ENCODE measurements at regions not wholly inside any gene's neighbourhood (a gene's known extent, or its start where the extent isn't known, plus 50 kb on each side); places are given as distances from the start of the nearest gene placed in this dataset.

DNA sequence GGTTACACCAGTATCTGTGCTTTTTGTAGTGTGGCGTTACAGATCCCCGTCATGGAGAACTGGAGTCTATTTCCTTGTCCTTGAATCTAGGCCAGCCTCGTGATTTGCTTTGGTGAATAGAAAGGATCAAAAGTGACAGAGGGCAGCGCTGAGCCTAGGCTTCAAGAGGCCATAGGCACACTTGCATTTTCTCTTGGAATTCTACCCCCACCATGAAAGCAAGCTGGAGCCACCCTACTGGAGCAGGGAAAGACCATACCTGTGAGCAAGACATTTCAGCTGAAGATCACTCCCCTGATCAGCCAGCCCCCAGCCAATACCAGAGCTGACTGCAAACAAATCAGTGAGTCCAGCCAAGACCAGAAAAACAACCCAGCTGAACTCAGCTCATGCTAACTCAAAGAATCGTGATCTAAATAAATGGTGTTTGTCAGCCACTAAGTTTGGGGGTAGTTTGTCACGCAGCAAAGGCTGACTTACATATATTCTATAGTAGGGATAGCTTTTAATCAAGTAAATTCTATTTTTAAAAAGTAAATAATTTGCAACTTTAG is 521.9 kb upstream of the TBX3 start:
- no peak overlapping the region for H2BK120ac ChIP-seq (ENCODE audit: insufficient read depth, low read length, poor library complexity)
- H3K4me2 ChIP-seq (ENCODE audit: low read length) = no peak overlapping the region
- peaks cover 15 to 35% of the 10 kb centered on the region in 2 experiments for H3K4me1 ChIP-seq (ENCODE audit: control insufficient read depth in 1 of 2, insufficient read depth in 2 of 2, low read length in 2 of 2)
- WGBS (ENCODE audit: extremely low coverage, insufficient coverage, insufficient read length) = no CpG with 5 or more reads among the region's 6 CpGs
- H3K9me3 ChIP-seq (ENCODE audit: insufficient read depth, low read depth, low read length) = no peaks in the 10 kb centered on the region
- no peaks in the 10 kb centered on the region for H3K27me3 ChIP-seq (ENCODE audit: insufficient read depth, low read length)
- H3K27ac ChIP-seq (ENCODE audit: low read depth, low read length) = no peak overlapping the region
- H2AK5ac ChIP-seq (ENCODE audit: low read length) = no peak overlapping the region
- no peak overlapping the region for H3K14ac ChIP-seq (ENCODE audit: low read length)
- H2BK5ac ChIP-seq (ENCODE audit: low read depth, low read length, poor library complexity) = no peak overlapping the region
- no peak overlapping the region for H3K4me3 ChIP-seq (ENCODE audit: low read depth, low read length)
- peak overlapping the region; percentile 8 for H4K91ac ChIP-seq (ENCODE audit: low read depth, low read length)
- no peaks in the 10 kb centered on the region for H3K36me3 ChIP-seq (ENCODE audit: control insufficient read depth in 1 of 2, insufficient read depth in 2 of 2, low read length in 2 of 2)
- H4K12ac ChIP-seq (ENCODE audit: low read depth, low read length) = no peak overlapping the region
- no peak overlapping the region for H3K23ac ChIP-seq (ENCODE audit: low read length)
- peaks cover 34% of the 10 kb centered on the region for H3K79me1 ChIP-seq (ENCODE audit: low read length)
- no peak overlapping the region for H4K8ac ChIP-seq (ENCODE audit: low read depth, low read length)
- no peak overlapping the region for H3K18ac ChIP-seq (ENCODE audit: low read length)
- DNase-seq = no peak
- peaks cover 2% of the 10 kb centered on the region for H3K79me2 ChIP-seq (ENCODE audit: control insufficient read depth, insufficient read depth, low read length, poor library complexity)
- no peak overlapping the region for H2AFZ ChIP-seq (ENCODE audit: insufficient read depth, low read length, poor library complexity)
- peak overlapping the region; percentile 1 for H2BK12ac ChIP-seq (ENCODE audit: low read length)
- no peak overlapping the region for H3K4ac ChIP-seq (ENCODE audit: low read depth, low read length)
- H3K9ac ChIP-seq (ENCODE audit: low read length) = no peak overlapping the region

DNA sequence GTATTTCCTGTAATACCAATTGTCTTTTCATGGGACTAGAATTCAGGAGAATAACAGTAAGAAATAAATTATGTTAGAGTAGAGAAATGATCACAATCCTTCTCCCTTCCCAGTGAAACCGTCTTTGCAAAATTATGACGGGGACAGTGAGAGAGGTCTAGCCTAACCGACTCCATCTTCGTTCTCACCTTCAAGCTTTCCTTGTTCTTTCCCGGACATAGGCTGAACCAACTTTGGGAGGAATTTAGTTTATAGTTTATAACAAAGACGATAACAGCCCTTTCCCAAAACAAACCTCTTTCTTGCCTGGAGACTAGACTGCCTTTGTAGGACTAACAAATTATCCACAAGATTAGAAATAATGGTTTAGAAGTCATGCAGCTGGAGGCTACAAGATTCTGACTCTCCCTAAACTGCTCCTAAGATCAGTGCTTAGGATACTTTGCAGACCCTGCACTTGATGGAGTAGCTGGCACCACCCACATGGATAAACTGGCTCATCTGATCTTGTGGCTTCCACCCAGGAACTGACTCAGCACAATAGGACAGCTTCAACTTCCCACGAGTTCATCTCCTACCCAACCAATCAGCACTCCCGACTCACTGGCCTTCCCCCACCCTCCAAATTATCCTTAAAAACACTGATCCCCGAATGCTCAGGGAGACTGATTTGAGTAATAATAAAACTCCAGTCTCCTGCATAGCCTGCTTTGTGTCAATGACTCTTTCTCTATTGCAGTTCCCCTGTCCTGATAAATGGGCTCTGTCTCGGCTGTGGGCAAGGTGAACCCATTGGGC is 521.2 kb upstream of the TBX3 start:
- Histone ChIP-seq H3K9me3 (ENCODE audit: insufficient read depth, low read depth, low read length) (no peaks in the 10 kb centered on the region), H3K9ac (ENCODE audit: low read length) (no peak overlapping the region), H2AK5ac (ENCODE audit: low read length) (no peak overlapping the region), H3K4me3 (ENCODE audit: low read depth, low read length) (no peak overlapping the region), H3K27ac (ENCODE audit: low read depth, low read length) (no peak overlapping the region), H3K23ac (ENCODE audit: low read length) (no peak overlapping the region), H3K79me2 (ENCODE audit: control insufficient read depth, insufficient read depth, low read length, poor library complexity) (peaks cover 2% of the 10 kb centered on the region), H2BK120ac (ENCODE audit: insufficient read depth, low read length, poor library complexity) (no peak overlapping the region), H4K91ac (ENCODE audit: low read depth, low read length) (peak overlapping the region; percentile 8), H2AFZ (ENCODE audit: insufficient read depth, low read length, poor library complexity) (no peak overlapping the region), H3K4me2 (ENCODE audit: low read length) (no peak overlapping the region), H4K12ac (ENCODE audit: low read depth, low read length) (no peak overlapping the region), H3K14ac (ENCODE audit: low read length) (no peak overlapping the region), H4K8ac (ENCODE audit: low read depth, low read length) (no peak overlapping the region), H3K36me3 (ENCODE audit: control insufficient read depth in 1 of 2, insufficient read depth in 2 of 2, low read length in 2 of 2) (no peaks in the 10 kb centered on the region), H3K18ac (ENCODE audit: low read length) (no peak overlapping the region), H2BK12ac (ENCODE audit: low read length) (peak overlapping the region; percentile 62), H3K4me1 (ENCODE audit: control insufficient read depth in 1 of 2, insufficient read depth in 2 of 2, low read length in 2 of 2) (peaks cover 15 to 34% of the 10 kb centered on the region in 2 experiments), H3K27me3 (ENCODE audit: insufficient read depth, low read length) (no peaks in the 10 kb centered on the region), H3K79me1 (ENCODE audit: low read length) (peaks cover 35% of the 10 kb centered on the region), H3K4ac (ENCODE audit: low read depth, low read length) (no peak overlapping the region), H2BK5ac (ENCODE audit: low read depth, low read length, poor library complexity) (no peak overlapping the region)
- no peak for DNase-seq
- WGBS (ENCODE audit: extremely low coverage, insufficient coverage, insufficient read length) = no CpG with 5 or more reads among the region's 10 CpGs

DNA sequence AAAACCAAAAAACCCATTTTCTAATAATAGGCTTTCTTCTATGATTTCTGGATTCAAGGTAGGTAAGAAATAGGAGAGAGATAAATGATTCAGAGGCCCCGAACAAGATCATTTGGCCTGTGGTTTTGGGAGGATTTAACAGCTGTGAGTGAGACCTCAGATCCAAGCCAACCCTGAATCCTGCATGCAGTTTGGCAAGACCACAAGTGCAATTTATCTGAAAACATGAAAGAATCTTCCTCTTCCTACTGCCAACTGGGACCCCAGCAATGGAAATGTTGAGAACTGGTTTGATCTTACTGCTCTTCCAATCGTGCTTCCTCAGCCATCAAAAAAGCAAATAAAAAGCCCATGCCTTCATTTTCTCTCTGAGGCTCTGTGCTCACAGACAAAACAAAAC is 519.7 kb upstream of the TBX3 start:
- Histone ChIP-seq H3K4me3 (ENCODE audit: low read depth, low read length) (no peak overlapping the region), H3K23ac (ENCODE audit: low read length) (no peak overlapping the region), H4K12ac (ENCODE audit: low read depth, low read length) (no peak overlapping the region), H3K9ac (ENCODE audit: low read length) (no peak overlapping the region), H3K9me3 (ENCODE audit: insufficient read depth, low read depth, low read length) (no peaks in the 10 kb centered on the region), H2AK5ac (ENCODE audit: low read length) (peak overlapping the region; percentile 74), H3K79me1 (ENCODE audit: low read length) (peaks cover 36% of the 10 kb centered on the region), H3K36me3 (ENCODE audit: control insufficient read depth in 1 of 2, insufficient read depth in 2 of 2, low read length in 2 of 2) (no peaks in the 10 kb centered on the region), H3K27me3 (ENCODE audit: insufficient read depth, low read length) (no peaks in the 10 kb centered on the region), H3K4me1 (ENCODE audit: control insufficient read depth in 1 of 2, insufficient read depth in 2 of 2, low read length in 2 of 2) (peaks cover 18 to 42% of the 10 kb centered on the region in 2 experiments), H3K4ac (ENCODE audit: low read depth, low read length) (no peak overlapping the region), H3K27ac (ENCODE audit: low read depth, low read length) (no peak overlapping the region), H4K91ac (ENCODE audit: low read depth, low read length) (peak overlapping the region; percentile 77), H2AFZ (ENCODE audit: insufficient read depth, low read length, poor library complexity) (no peak overlapping the region), H4K8ac (ENCODE audit: low read depth, low read length) (peak overlapping the region; percentile 61), H3K4me2 (ENCODE audit: low read length) (no peak overlapping the region), H2BK5ac (ENCODE audit: low read depth, low read length, poor library complexity) (peak overlapping the region; percentile 74), H2BK12ac (ENCODE audit: low read length) (peak overlapping the region; percentile 75), H3K14ac (ENCODE audit: low read length) (peak overlapping the region; percentile 72), H2BK120ac (ENCODE audit: insufficient read depth, low read length, poor library complexity) (peak overlapping the region; percentile 81), H3K18ac (ENCODE audit: low read length) (no peak overlapping the region), H3K79me2 (ENCODE audit: control insufficient read depth, insufficient read depth, low read length, poor library complexity) (peaks cover 2% of the 10 kb centered on the region)
- no peak for DNase-seq
- WGBS (ENCODE audit: extremely low coverage, insufficient coverage, insufficient read length) = no CpG with 5 or more reads among the region's 2 CpGs

DNA sequence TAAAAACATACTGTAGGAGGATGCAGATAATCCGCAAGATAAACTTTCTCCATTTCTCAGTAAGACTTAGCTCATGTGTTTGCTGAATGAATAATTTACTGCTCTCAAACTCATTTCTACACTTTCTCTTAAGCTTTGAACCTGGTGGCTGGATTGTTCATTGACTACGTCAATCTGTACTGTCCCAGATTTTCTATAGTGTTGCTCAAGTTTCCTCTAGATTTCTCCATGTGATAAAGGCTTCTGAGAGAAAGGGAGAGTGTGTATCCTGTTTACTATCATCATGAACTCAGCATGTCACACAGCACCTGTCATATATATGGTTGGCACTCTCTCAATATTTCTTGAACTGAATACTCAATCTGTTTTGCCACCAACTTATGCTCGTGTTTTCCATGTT is 518.0 kb upstream of the TBX3 start:
- H3K9me3 ChIP-seq (ENCODE audit: insufficient read depth, low read depth, low read length) = no peaks in the 10 kb centered on the region
- no peaks in the 10 kb centered on the region for H3K36me3 ChIP-seq (ENCODE audit: control insufficient read depth in 1 of 2, insufficient read depth in 2 of 2, low read length in 2 of 2)
- no peak overlapping the region for H3K23ac ChIP-seq (ENCODE audit: low read length)
- H2AFZ ChIP-seq (ENCODE audit: insufficient read depth, low read length, poor library complexity) = no peak overlapping the region
- H4K91ac ChIP-seq (ENCODE audit: low read depth, low read length) = no peak overlapping the region
- no peak overlapping the region for H4K8ac ChIP-seq (ENCODE audit: low read depth, low read length)
- H3K14ac ChIP-seq (ENCODE audit: low read length) = no peak overlapping the region
- no CpG with 5 or more reads among the region's 3 CpGs for WGBS (ENCODE audit: extremely low coverage, insufficient coverage, insufficient read length)
- no peak overlapping the region for H2AK5ac ChIP-seq (ENCODE audit: low read length)
- no peaks in the 10 kb centered on the region for H3K79me2 ChIP-seq (ENCODE audit: control insufficient read depth, insufficient read depth, low read length, poor library complexity)
- peaks cover 25% of the 10 kb centered on the region for H3K79me1 ChIP-seq (ENCODE audit: low read length)
- H4K12ac ChIP-seq (ENCODE audit: low read depth, low read length) = no peak overlapping the region
- H3K4me2 ChIP-seq (ENCODE audit: low read length) = no peak overlapping the region
- peaks cover 9 to 35% of the 10 kb centered on the region in 2 experiments for H3K4me1 ChIP-seq (ENCODE audit: control insufficient read depth in 1 of 2, insufficient read depth in 2 of 2, low read length in 2 of 2)
- H2BK120ac ChIP-seq (ENCODE audit: insufficient read depth, low read length, poor library complexity) = no peak overlapping the region
- H3K4me3 ChIP-seq (ENCODE audit: low read depth, low read length) = no peak overlapping the region
- no peak overlapping the region for H3K9ac ChIP-seq (ENCODE audit: low read length)
- no peak overlapping the region for H3K18ac ChIP-seq (ENCODE audit: low read length)
- no peak overlapping the region for H2BK5ac ChIP-seq (ENCODE audit: low read depth, low read length, poor library complexity)
- peak in 1 of 2 donors; percentile 13 for DNase-seq
- H3K4ac ChIP-seq (ENCODE audit: low read depth, low read length) = no peak overlapping the region
- H2BK12ac ChIP-seq (ENCODE audit: low read length) = no peak overlapping the region
- H3K27me3 ChIP-seq (ENCODE audit: insufficient read depth, low read length) = no peaks in the 10 kb centered on the region
- H3K27ac ChIP-seq (ENCODE audit: low read depth, low read length) = no peak overlapping the region

Measured in trophoblast cell (in vitro differentiated cells and primary cell).